Activated naive CD4-positive, alpha-beta T cell treated with anti-CD3 and anti-CD28 coated beads, Interleukin-2, amount 50 U/mL, for 72 hours (primary cell): ENCODE measurements at regions not wholly inside any gene's neighbourhood (a gene's known extent, or its start where the extent isn't known, plus 50 kb on each side); places are given as distances from the start of the nearest gene placed in this dataset.
"Not testable (repeated sequence)": the region's sequence is repeated elsewhere in the genome, so short reads cannot be mapped to it uniquely, and the experiment has no call there.

Experiments
- ATAC-seq, 2 donors: fragments of 150-1000 bp; cut with Tn5 transposase; 2 replicates each; pipeline ENCODE4 v1.10.0; 2021; ENCODE audit warnings: mild to moderate bottlenecking in 2 of 2, moderate library complexity in 2 of 2
- DNase-seq, 2 donors: peaks; one replicate each; pipeline ENCODE4 v3.0.0; 2021 to 2022; ENCODE audit warnings: low spot score in 2 of 2
- H3K27ac Mint-ChIP-seq, 2 donors: one replicate each; pipeline ENCODE4 v1.8.0; 2022; ENCODE audit warnings: mild to moderate bottlenecking in 2 of 2, mixed read lengths in 2 of 2
- H3K36me3 Mint-ChIP-seq, 2 donors: one replicate each; pipeline ENCODE4 v1.8.0; 2022; ENCODE audit warnings: mixed read lengths in 2 of 2
- H3K9me3 Mint-ChIP-seq, 2 donors: one replicate each; pipeline ENCODE4 v1.8.0; 2022; ENCODE audit warnings: mixed read lengths in 2 of 2

DNA sequence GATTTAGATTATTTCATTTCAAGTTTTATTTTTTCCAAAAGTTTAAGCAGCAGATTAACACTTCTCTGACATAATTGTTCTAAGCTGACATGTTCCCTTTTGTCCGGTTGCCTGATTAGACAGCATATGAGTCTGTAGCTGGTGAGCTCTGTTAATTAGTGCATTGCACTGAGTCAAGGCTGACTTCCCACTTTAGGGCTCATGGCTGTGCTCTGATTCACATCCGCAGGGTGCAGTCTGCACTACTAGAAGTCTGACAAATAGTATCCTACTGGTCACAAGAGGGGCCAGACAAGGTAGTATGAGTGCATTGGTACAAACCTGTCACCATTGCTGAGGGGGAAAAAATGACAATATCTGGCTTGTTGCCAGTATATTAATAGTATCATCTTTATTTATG, 443.9 kb upstream of the ZNF804A start:
- peaks cover 0 to 9% of the 10 kb centered on the region in 2 donors for H3K36me3 Mint-ChIP-seq
- H3K9me3 Mint-ChIP-seq: peaks cover 17 to 22% of the 10 kb centered on the region in 2 donors
- no peak overlapping the region for H3K27ac Mint-ChIP-seq
- ATAC-seq (no peak), DNase-seq (no peak)

DNA sequence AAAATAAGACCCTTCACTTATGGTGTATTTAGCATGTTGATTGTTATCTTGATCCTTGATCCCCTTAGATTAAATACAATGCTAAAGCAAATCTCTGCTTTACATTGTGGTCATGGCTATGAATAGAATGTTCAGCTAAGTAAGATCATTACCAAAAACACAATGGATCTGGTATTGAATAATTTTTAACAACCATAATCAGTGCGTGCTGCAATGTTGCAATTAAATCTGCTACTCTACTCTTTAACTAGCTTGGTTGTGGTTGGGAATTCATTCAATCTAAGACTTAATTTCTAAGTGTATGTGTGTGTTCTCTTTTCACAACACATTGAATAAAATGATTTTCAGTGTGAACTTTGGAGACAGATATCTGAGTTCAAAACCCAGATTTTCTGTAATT, 442.5 kb upstream of the ZNF804A start:
- no peak for ATAC-seq
- Mint-ChIP-seq H3K27ac (no peak overlapping the region), H3K36me3 (no peaks in the 10 kb centered on the region), H3K9me3 (peaks cover 13 to 21% of the 10 kb centered on the region in 2 donors)
- no peak for DNase-seq

DNA sequence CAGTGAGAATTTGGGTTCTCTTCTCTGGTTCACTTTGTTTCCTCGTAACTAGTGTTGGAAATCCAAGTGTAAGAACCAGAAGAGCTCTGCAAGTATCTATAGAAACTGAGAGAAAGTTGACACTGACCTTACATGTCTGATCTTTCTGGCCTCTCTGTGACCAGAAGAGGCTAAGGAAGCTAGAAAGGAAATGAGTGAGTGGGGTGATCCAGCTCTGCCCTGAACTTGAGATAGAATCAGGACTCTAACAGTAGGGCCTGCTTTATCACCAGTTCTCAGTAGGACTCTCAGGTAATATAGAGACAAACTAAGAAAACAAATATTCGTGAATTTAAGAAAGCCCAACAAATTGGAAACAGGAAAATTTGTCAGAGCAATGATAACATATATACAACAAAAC, 441.2 kb upstream of the ZNF804A start:
- Mint-ChIP-seq H3K27ac (no peak overlapping the region), H3K9me3 (peaks cover 16 to 17% of the 10 kb centered on the region in 2 donors), H3K36me3 (no peaks in the 10 kb centered on the region)
- DNase-seq (no peak), ATAC-seq (no peak)

DNA sequence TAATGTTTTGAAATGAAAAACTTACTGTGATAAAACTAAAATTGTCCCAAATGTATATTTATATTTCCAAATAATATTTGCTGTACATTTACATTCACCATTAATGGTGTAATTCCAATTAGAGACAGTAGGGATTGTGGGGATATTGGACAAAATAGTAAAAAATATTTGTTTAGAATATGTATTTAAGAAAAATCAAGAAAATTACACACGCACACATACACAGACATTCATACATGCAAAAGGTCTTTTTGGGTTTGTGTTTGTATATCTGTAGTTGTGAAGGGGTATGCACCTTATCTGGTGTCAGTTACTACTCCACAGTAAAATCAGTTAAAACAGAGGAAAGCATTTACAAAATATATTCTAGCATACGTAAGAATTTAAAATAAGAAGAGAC, 435.9 kb upstream of the ZNF804A start:
- DNase-seq (no peak), ATAC-seq (no peak)
- peaks cover 16 to 18% of the 10 kb centered on the region in 2 donors for H3K9me3 Mint-ChIP-seq
- no peak overlapping the region for H3K27ac Mint-ChIP-seq
- H3K36me3 Mint-ChIP-seq: no peaks in the 10 kb centered on the region

DNA sequence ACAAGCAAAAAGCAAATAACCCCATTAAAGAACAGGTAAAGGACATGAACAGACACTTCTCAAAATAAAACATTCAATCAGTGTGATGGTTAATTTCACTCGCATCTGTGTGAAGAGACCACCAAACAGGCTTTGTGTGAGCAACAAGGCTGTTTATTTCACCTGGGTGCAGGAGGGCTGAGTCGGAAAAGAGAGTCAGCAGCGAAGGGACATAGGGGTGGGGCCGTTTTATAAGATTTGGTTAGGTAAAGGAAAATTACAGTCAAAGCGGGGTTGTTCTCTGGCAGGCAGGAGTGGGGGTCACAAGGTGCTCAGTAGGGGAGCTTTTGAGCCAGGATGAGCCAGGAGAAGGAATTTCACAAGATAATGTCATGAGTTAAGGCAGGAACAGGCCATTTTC, 429.5 kb upstream of the ZNF804A start:
- peaks cover 10 to 13% of the 10 kb centered on the region in 2 donors for H3K9me3 Mint-ChIP-seq
- not testable (repeated sequence) for H3K27ac Mint-ChIP-seq, DNase-seq, ATAC-seq, H3K36me3 Mint-ChIP-seq

DNA sequence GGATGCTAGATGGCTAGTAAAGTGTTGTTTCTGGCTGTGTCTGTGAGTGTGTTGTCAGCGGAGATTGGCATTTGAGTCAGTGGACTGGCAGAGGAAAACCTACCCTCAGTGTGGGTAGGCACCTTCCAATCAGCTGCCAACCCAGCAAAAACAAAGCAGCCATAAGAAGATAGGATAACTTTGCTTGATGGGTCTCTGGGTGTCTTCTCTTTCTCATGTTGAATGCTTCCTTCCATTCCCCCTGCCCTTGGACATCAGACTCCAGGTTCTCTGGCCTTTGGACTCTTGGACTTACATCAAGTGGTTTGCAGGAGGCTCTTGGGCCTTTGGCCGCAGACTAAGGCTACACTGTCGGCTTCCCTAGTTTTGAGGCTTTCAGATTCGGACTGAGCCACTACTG, 429.0 kb upstream of the ZNF804A start:
- ATAC-seq (no peak), DNase-seq (no peak)
- Mint-ChIP-seq H3K9me3 (peaks cover 10 to 13% of the 10 kb centered on the region in 2 donors), H3K27ac (no peak overlapping the region), H3K36me3 (no peaks in the 10 kb centered on the region)

DNA sequence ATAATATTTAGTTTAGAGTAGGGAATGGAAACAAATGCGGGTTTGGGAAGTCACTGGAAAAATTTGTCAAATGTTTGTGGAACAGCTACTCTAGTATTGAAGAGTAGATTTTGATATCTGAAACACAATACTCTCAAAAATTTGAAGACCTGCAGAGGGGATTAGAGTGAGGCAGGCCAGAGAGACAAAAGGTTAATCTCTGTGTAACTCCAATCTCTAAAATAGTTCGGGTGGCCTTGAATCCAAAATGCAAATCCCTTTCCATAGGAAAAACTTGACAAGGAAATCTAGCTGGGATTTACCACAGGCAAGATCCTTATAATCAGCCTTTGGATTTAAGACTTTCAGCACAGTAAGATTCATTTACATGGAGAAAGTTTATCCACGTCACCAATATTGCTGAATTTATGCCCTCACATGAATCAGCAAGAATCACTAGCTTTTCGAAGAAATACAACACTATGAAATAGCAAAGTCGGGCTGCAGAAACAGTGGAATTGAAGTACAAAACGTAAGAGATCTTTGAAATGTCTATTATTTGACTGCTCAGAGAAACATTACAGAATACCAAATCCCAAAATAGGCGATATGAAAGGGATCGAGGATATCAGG, 423.7 kb upstream of the ZNF804A start:
- ATAC-seq: no peak
- H3K36me3 Mint-ChIP-seq: no peaks in the 10 kb centered on the region
- DNase-seq: no peak
- H3K9me3 Mint-ChIP-seq: peaks cover 8 to 13% of the 10 kb centered on the region in 2 donors
- no peak overlapping the region for H3K27ac Mint-ChIP-seq

DNA sequence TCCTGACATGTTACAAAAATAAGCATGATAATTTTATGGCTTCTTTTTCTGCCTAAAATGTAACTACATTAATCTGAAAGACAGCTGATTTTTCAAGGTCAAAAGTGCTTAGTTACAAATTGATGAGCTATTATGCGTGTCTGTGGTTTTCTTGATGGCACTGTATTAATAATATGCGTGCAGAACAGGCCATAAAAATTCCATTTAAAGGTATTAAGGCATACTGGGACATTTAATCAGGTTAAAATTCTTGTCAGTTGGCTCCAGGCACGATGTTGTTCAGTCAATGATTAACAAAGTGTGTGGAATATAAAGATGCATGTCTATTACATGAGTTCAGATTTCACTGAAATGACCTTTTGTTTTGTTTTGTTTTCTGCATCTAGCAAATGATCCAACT, 420.1 kb upstream of the ZNF804A start:
- DNase-seq: no peak
- Mint-ChIP-seq H3K9me3 (peaks cover 9 to 10% of the 10 kb centered on the region in 2 donors), H3K36me3 (no peaks in the 10 kb centered on the region), H3K27ac (no peak overlapping the region)
- no peak for ATAC-seq

DNA sequence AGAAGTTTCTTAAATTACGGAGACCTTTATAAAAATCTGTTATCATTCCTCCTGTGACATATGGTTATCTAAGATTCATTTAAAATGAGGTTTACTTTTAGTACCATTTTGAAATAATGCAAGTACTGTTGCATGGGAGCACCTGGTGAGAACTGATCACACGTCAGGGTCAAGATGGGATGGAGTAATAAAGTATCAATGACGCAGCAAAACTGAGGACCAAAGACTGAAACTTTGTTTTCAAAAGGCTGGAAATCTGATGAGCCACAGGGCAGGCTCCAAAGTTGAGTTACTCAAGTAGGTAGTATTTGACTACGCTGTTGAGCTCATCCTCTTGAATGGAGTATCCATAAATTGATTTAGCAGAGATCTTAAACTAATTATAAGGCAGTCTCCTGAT, 411.9 kb upstream of the ZNF804A start:
- Mint-ChIP-seq H3K27ac (no peak overlapping the region), H3K9me3 (peaks cover 9 to 14% of the 10 kb centered on the region in 2 donors), H3K36me3 (no peaks in the 10 kb centered on the region)
- DNase-seq (no peak), ATAC-seq (no peak)

DNA sequence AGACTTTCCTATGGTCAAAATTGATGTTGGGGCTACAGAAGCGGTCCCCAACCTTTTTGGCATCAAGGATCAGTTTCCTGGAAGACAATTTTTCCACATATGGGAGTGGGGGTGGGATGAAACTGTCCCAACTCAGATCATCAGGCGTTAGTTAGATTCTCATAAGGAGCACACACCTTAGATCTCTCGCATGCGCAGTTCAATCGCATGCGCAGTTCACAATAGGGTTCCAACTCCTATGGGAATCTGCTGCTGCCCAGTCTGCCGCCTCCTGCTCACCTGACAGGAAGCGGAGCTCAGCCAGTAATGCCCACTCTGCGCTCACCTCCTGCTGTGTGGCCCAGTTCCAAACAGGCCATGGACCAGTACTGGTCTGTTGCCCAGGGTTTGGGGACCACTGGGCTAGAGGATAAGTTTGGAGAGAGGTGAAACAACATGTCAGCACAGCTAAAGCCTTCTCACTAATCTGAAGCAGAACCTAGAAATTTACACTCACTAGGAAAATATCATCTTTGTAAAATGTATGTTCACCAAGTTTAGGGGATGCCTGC, 410.8 kb upstream of the ZNF804A start:
- Mint-ChIP-seq H3K36me3 (no peaks in the 10 kb centered on the region), H3K9me3 (peaks cover 4 to 9% of the 10 kb centered on the region in 2 donors), H3K27ac (no peak overlapping the region)
- ATAC-seq (no peak), DNase-seq (no peak)

DNA sequence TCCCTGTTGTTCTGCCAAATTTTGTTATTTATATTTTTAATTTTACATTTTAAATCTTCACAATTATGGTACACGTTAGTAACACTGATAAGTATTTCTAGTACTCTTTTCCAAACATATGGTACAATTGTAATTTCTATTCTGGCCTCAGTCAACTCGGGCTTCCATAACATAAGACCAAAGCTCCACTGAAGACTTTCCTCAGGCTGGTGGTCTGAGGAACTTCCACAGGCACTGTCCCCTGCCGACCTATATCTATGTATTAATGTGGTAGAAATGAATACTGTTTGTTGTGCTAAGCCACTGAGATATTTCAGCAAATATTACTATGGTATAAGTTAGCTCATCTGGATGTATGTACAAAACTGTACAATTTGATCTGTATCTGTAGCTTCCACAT, 407.6 kb upstream of the ZNF804A start:
- ATAC-seq (no peak), DNase-seq (no peak)
- H3K36me3 Mint-ChIP-seq: no peaks in the 10 kb centered on the region
- H3K27ac Mint-ChIP-seq: no peak overlapping the region
- H3K9me3 Mint-ChIP-seq: peaks cover 3 to 5% of the 10 kb centered on the region in 2 donors

DNA sequence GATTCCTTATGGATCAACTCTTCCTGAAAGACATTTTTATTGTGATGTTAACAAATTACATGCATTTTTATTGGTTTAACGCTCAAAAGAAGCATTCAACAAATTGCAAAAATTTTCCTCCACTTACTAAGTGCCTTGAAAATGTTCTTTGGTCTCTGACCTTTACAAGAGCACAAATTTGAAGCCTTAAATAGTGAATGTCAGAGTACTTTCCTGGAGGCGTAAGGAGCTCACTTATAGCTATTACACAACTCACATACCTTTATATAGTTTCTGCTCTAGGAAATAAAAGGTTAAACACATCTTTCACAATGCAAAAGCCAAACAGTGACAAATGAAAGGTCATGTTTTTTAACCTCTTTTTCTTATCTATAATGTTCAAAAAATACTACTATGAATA, 405.7 kb upstream of the ZNF804A start:
- Mint-ChIP-seq H3K9me3 (peaks cover 3 to 5% of the 10 kb centered on the region in 2 donors), H3K27ac (no peak overlapping the region), H3K36me3 (no peaks in the 10 kb centered on the region)
- ATAC-seq: no peak
- no peak for DNase-seq

DNA sequence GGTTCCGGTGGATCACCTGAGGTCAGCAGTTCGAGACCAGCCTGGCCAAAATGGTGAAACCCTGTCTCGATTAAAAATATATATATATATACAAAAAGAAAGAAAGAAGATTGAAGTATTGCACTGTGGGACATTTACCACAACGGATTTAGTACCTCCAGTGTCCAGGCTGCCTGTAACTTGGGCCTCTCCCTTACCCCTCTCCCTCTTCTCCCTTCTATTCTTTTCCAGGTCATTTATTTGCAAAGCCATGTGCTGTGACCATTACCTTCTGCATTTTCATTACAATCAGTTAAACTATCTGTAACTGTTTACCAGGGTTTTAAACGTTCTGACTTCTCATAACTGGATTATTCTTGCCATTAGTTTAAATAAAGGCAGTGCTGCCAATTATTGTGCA, 400.9 kb upstream of the ZNF804A start:
- no peak overlapping the region for H3K27ac Mint-ChIP-seq
- H3K36me3 Mint-ChIP-seq: no peaks in the 10 kb centered on the region
- DNase-seq (no peak), ATAC-seq (no peak)
- peaks cover 3 to 5% of the 10 kb centered on the region in 2 donors for H3K9me3 Mint-ChIP-seq

DNA sequence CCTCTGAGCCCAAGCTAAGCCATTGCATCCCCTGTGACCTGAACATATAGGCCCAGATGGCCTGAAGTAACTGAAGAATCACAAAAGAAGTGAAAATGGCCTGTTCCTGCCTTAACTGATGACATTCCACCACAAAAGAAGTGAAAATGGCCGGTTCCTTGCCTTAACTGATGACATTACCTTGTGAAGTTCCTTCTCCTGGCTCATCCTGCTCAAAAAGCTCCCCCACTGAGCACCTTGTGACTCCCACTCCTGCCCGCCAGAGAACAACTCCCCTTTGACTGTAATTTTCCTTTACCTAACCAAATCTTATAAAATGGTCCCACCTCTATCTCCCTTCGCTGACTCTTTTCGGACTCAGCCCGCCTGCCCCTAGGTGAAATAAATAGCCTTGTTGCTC, 399.5 kb upstream of the ZNF804A start:
- DNase-seq, ATAC-seq, H3K9me3 Mint-ChIP-seq, H3K36me3 Mint-ChIP-seq, H3K27ac Mint-ChIP-seq: not testable (repeated sequence)

DNA sequence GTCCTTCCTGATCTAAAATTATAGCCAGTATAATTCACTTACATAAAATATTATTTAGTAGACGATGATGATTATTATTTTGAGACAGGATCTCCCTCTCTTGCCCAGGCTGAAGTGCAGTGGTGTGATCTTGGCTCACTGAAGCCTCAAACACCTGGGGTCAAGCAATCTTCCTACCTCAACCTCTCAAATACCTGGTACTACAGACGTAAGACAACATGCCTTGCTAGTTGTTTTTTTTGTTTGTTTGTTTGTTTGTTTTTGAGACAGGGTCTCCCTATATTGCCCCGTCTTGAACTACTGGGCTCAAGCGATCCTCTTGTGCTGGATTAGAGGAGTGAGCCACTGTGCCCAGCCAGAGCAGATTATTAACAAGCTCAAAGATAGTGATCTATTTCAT, 399.1 kb upstream of the ZNF804A start:
- DNase-seq (no peak), ATAC-seq (no peak)
- H3K27ac Mint-ChIP-seq: no peak overlapping the region
- peaks cover 3 to 5% of the 10 kb centered on the region in 2 donors for H3K9me3 Mint-ChIP-seq
- no peaks in the 10 kb centered on the region for H3K36me3 Mint-ChIP-seq

DNA sequence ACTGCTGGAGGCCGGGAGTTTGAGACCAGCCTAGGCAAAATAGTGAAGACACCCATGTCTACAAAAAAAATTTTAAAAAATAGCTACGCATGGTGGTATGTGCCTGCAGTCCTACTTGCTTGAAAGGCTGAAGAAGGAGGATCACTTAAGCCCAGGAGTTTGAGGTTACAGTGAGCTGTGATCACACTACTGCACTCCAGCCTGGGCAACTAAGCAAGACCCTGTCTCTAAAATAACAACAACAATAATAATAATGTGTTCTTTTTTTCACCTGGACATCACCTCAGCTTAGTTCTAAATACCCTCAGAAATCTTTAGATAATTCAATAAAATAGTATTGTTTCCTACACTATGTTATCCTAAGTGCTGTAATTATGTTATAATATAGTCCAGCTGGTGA, 397.1 kb upstream of the ZNF804A start:
- Mint-ChIP-seq H3K36me3 (no peaks in the 10 kb centered on the region), H3K27ac (no peak overlapping the region), H3K9me3 (peaks cover 3 to 5% of the 10 kb centered on the region in 2 donors)
- ATAC-seq (no peak), DNase-seq (no peak)

DNA sequence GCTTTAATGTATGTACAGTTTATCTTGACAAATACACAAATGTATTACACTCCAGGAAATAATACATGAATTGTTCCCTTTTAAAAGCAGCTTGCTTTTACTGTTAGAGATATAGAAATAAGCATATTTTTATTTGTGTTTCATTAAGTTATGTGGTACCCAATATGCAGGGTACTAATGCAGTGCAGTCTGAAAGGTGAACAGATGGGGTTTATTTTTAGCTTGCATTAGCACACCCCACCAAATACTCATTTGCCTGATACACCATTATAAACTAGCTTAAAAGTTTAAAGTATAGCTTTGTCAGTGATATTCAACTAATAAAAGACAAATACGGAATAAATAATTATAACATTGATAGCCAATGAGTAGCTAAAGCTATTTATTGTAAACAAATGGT, 394.7 kb upstream of the ZNF804A start:
- peaks cover 3 to 5% of the 10 kb centered on the region in 2 donors for H3K9me3 Mint-ChIP-seq
- ATAC-seq (no peak), DNase-seq (no peak)
- no peak overlapping the region for H3K27ac Mint-ChIP-seq
- no peaks in the 10 kb centered on the region for H3K36me3 Mint-ChIP-seq

DNA sequence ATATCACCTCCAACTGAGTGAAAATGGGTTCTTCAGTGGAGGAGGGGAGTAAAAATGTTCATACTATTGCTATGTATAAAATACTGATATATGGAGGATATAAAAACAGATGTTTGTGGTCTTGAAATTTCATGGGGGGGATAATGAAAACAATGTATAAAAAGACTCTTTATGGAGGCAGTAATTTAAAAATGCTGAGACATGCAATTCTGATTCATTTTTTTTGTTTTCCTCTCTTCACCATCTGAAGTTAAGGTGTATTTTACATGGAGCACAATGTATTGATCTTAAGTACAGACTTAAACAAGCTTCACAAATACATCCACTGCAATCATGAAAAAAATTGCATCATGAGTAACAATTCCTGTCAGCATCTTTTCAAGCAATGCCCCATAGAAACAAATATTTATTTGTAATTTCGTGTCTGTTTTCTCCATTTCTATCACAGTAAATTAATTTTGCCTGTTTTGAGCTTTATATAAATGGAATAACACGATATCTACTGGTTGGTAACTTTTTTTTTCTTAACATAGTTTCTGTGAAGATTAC, 393.2 kb upstream of the ZNF804A start:
- Mint-ChIP-seq H3K27ac (no peak overlapping the region), H3K36me3 (no peaks in the 10 kb centered on the region), H3K9me3 (peaks cover 0 to 5% of the 10 kb centered on the region in 2 donors)
- DNase-seq: no peak
- ATAC-seq: no peak
